Mucosa of rectum (tissue), 2 donors: ENCODE measurements at regions not wholly inside any gene's neighbourhood (a gene's known extent, or its start where the extent isn't known, plus 50 kb on each side); places are given as distances from the start of the nearest gene placed in this dataset.

Experiments
- H3K27ac ChIP-seq, 2 donors: one replicate each; pipeline ENCODE4 v1.7.0; 2013; ENCODE audit warnings: inconsistent platforms in 2 of 2, low read depth in 2 of 2, low read length in 2 of 2
- H3K27me3 ChIP-seq, 2 donors: one replicate each; pipeline ENCODE4 v1.7.0; 2013; ENCODE audit warnings: low read length in 2 of 2; ENCODE audit not compliant: control insufficient read depth in 2 of 2, insufficient read depth in 2 of 2
- H3K36me3 ChIP-seq, 2 donors: one replicate each; pipeline ENCODE4 v1.7.0; 2013; ENCODE audit warnings: low read length in 2 of 2; ENCODE audit not compliant: control insufficient read depth in 2 of 2, insufficient read depth in 2 of 2
- H3K4me1 ChIP-seq, 2 donors: one replicate each; pipeline ENCODE4 v1.7.0; 2013; ENCODE audit warnings: low read length in 2 of 2, mild to moderate bottlenecking in 1 of 2; ENCODE audit not compliant: control insufficient read depth in 2 of 2, insufficient read depth in 2 of 2
- H3K4me3 ChIP-seq, 2 donors: one replicate each; pipeline ENCODE4 v1.7.0; 2013; ENCODE audit warnings: low read length in 2 of 2
- H3K9ac ChIP-seq, 2 donors: one replicate each; pipeline ENCODE4 v1.7.0; 2013; ENCODE audit warnings: low read length in 2 of 2, low read depth in 1 of 2, mild to moderate bottlenecking in 1 of 2
- H3K9me3 ChIP-seq, 2 donors: one replicate each; pipeline ENCODE4 v1.7.0; 2013; ENCODE audit warnings: low read length in 2 of 2; ENCODE audit not compliant: control insufficient read depth in 2 of 2
- donor health status: healthy.
- donor health status: Normal muscosa, but diverticular disease.

GRCh38 chr10:55858730-55859129 is 502.3 kb downstream of the ZWINT start:
- Histone ChIP-seq H3K27ac (no peak overlapping the region), H3K9me3 (peaks cover 0 to 2% of the 10 kb centered on the region in 2 donors), H3K36me3 (no peaks in the 10 kb centered on the region), H3K4me3 (no peak overlapping the region), H3K27me3 (no peaks in the 10 kb centered on the region), H3K9ac (no peak overlapping the region), H3K4me1 (no peaks in the 10 kb centered on the region)

- no peaks in the 10 kb centered on the region for H3K4me1 ChIP-seq
- no peak overlapping the region for H3K9ac ChIP-seq
- no peak overlapping the region for H3K27ac ChIP-seq
- H3K36me3 ChIP-seq = no peaks in the 10 kb centered on the region
- no peaks in the 10 kb centered on the region for H3K27me3 ChIP-seq
- no peaks in the 10 kb centered on the region for H3K9me3 ChIP-seq
- H3K4me3 ChIP-seq = no peak overlapping the region
Observed at GRCh38 chr10:55852900-55853299, 508.2 kb downstream of the ZWINT start.

- H3K9ac ChIP-seq = no peak overlapping the region
- no peaks in the 10 kb centered on the region for H3K36me3 ChIP-seq
- H3K4me1 ChIP-seq = no peaks in the 10 kb centered on the region
- H3K4me3 ChIP-seq = no peak overlapping the region
- no peak overlapping the region for H3K27ac ChIP-seq
- H3K9me3 ChIP-seq = no peaks in the 10 kb centered on the region
- H3K27me3 ChIP-seq = no peaks in the 10 kb centered on the region
Observed at GRCh38 chr10:55837273-55837672, 523.8 kb downstream of the ZWINT start.

- Histone ChIP-seq H3K4me1 (no peaks in the 10 kb centered on the region), H3K9me3 (no peaks in the 10 kb centered on the region), H3K27ac (no peak overlapping the region), H3K36me3 (no peaks in the 10 kb centered on the region), H3K9ac (no peak overlapping the region), H3K4me3 (no peak overlapping the region), H3K27me3 (no peaks in the 10 kb centered on the region)
Observed at GRCh38 chr10:55822096-55822495, 539.0 kb downstream of the ZWINT start.

GRCh38 chr10:55820478-55820877 is 540.6 kb downstream of the ZWINT start:
- H3K4me3 ChIP-seq = no peak overlapping the region
- no peaks in the 10 kb centered on the region for H3K9me3 ChIP-seq
- H3K27me3 ChIP-seq = no peaks in the 10 kb centered on the region
- no peak overlapping the region for H3K27ac ChIP-seq
- H3K4me1 ChIP-seq = no peaks in the 10 kb centered on the region
- H3K9ac ChIP-seq = no peak overlapping the region
- no peaks in the 10 kb centered on the region for H3K36me3 ChIP-seq

GRCh38 chr10:55820071-55820470 is 541.0 kb downstream of the ZWINT start:
- no peak overlapping the region for H3K4me3 ChIP-seq
- no peaks in the 10 kb centered on the region for H3K27me3 ChIP-seq
- H3K9ac ChIP-seq = no peak overlapping the region
- no peak overlapping the region for H3K27ac ChIP-seq
- H3K4me1 ChIP-seq = no peaks in the 10 kb centered on the region
- no peaks in the 10 kb centered on the region for H3K9me3 ChIP-seq
- H3K36me3 ChIP-seq = no peaks in the 10 kb centered on the region

GRCh38 chr10:55813451-55814170 is 547.4 kb downstream of the ZWINT start:
- Histone ChIP-seq H3K4me3 (no peak overlapping the region), H3K9ac (no peak overlapping the region), H3K36me3 (no peaks in the 10 kb centered on the region)

GRCh38 chr10:55803055-55803454 is 558.0 kb downstream of the ZWINT start:
- no peak overlapping the region for H3K4me3 ChIP-seq
- H3K4me1 ChIP-seq = no peaks in the 10 kb centered on the region
- no peak overlapping the region for H3K9ac ChIP-seq
- H3K9me3 ChIP-seq = no peaks in the 10 kb centered on the region
- H3K36me3 ChIP-seq = no peaks in the 10 kb centered on the region
- no peak overlapping the region for H3K27ac ChIP-seq
- no peaks in the 10 kb centered on the region for H3K27me3 ChIP-seq

More at GRCh38 chr10:55813451-55814170, 547.4 kb downstream of the ZWINT start:
- no peaks in the 10 kb centered on the region for H3K27me3 ChIP-seq
- no peak overlapping the region for H3K27ac ChIP-seq
- H3K9me3 ChIP-seq = peaks cover 0 to 3% of the 10 kb centered on the region in 2 donors
- no peaks in the 10 kb centered on the region for H3K4me1 ChIP-seq

GRCh38 chr10:55801353-55801661 is 559.8 kb downstream of the ZWINT start:
- no peak overlapping the region for H3K27ac ChIP-seq
- H3K27me3 ChIP-seq = no peaks in the 10 kb centered on the region

GRCh38 chr10:55800602-55801352 is 560.3 kb downstream of the ZWINT start:
- no peaks in the 10 kb centered on the region for H3K27me3 ChIP-seq

More at GRCh38 chr10:55801353-55801661, 559.8 kb downstream of the ZWINT start:
- no peaks in the 10 kb centered on the region for H3K4me1 ChIP-seq
- no peak overlapping the region for H3K9ac ChIP-seq
- H3K36me3 ChIP-seq = no peaks in the 10 kb centered on the region
- no peak overlapping the region for H3K4me3 ChIP-seq
- H3K9me3 ChIP-seq = no peaks in the 10 kb centered on the region

More at GRCh38 chr10:55800602-55801352, 560.3 kb downstream of the ZWINT start:
- Histone ChIP-seq H3K9me3 (no peaks in the 10 kb centered on the region), H3K27ac (no peak overlapping the region), H3K9ac (no peak overlapping the region), H3K36me3 (no peaks in the 10 kb centered on the region), H3K4me3 (no peak overlapping the region), H3K4me1 (no peaks in the 10 kb centered on the region)
